ENCODE measurements at regions not wholly inside any gene's neighbourhood (a gene's known extent, or its start where the extent isn't known, plus 50 kb on each side); places are given as distances from the start of the nearest gene placed in this dataset.

DNA sequence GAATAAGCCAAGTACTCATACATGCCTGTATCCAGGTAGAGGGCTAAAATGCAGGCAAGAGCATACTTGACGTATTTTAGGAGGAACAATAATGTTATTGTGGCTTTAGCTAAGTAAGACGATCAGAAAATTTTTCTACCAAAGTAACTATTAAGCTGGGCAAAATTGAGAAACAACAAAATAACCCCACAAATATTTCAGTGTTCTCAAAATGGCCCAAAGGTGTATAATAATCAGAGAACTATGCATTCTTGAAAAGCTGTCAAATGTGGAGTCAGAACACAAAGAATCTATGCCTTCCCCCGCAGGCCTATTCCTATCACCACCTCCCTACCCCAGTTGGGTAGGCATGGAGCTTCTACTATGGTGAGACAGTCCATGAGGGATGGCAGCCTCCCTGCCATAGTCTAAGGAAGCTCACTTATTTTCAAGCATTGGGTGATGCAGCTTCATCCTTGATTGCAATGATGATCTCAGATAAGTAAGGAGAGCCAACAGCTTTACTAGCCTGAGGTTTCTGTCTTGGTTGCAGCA, 1132.5 kb upstream of the SPRY2 start (continued):
- TF ChIP-seq EZH2 (IDR thresholded peaks at IDR 0.05; ENCODE audit: low read depth, unreplicated experiment) (no peak), ZNF114 (CRISPR knock-in tag; IDR thresholded peaks at IDR 0.05) (no peak), CREB1 (CRISPR knock-in tag; IDR thresholded peaks at IDR 0.05; ENCODE audit: low read depth) (no peak), JUNB (IDR thresholded peaks at IDR 0.05; ENCODE audit: unreplicated experiment) (no peak), POLR2AphosphoS5 (IDR thresholded peaks at IDR 0.05; ENCODE audit: low read depth) (no peak), NANOG (IDR thresholded peaks at IDR 0.05; ENCODE audit: borderline replicate concordance) (no peak)
- TF ChIP-seq, protein P1, sequence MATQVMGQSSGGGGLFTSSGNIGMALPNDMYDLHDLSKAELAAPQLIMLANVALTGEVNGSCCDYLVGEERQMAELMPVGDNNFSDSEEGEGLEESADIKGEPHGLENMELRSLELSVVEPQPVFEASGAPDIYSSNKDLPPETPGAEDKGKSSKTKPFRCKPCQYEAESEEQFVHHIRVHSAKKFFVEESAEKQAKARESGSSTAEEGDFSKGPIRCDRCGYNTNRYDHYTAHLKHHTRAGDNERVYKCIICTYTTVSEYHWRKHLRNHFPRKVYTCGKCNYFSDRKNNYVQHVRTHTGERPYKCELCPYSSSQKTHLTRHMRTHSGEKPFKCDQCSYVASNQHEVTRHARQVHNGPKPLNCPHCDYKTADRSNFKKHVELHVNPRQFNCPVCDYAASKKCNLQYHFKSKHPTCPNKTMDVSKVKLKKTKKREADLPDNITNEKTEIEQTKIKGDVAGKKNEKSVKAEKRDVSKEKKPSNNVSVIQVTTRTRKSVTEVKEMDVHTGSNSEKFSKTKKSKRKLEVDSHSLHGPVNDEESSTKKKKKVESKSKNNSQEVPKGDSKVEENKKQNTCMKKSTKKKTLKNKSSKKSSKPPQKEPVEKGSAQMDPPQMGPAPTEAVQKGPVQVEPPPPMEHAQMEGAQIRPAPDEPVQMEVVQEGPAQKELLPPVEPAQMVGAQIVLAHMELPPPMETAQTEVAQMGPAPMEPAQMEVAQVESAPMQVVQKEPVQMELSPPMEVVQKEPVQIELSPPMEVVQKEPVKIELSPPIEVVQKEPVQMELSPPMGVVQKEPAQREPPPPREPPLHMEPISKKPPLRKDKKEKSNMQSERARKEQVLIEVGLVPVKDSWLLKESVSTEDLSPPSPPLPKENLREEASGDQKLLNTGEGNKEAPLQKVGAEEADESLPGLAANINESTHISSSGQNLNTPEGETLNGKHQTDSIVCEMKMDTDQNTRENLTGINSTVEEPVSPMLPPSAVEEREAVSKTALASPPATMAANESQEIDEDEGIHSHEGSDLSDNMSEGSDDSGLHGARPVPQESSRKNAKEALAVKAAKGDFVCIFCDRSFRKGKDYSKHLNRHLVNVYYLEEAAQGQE (IDR thresholded peaks at IDR 0.05; ENCODE audit: unreplicated experiment): no peak

DNA sequence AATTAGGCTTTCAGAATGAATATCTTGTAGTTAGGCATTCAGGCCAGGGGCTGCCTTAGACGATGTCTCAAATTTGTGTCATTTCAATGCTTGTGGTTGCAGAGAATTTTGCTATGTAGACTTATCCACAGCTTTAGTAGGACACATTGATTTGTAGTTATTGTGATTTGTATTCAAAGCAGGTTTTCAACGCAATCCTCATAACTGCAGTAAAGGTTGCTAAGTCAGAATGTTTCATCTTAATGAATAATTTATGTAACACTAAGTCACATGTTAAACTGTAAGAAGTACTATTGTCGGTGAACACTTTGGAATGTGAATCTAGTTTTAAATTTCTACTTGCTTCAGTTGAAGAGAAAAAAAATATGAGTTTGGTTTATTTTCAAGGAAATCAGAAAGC, 1117.2 kb upstream of the SPRY2 start:
- Histone ChIP-seq H3K79me2 (replicated peaks; ENCODE audit: insufficient read depth) (no peaks in the 10 kb centered on the region), H3K4me3 (no peak overlapping the region), H3K4me2 (no peak overlapping the region), H3K4me1 (ENCODE audit: insufficient read depth) (no peaks in the 10 kb centered on the region), H3K36me3 (ENCODE audit: insufficient read depth) (no peaks in the 10 kb centered on the region), H4K20me1 (replicated peaks; ENCODE audit: insufficient read depth) (no peaks in the 10 kb centered on the region), H3K27me3 (ENCODE audit: insufficient read depth) (no peaks in the 10 kb centered on the region), H3F3A (replicated peaks; ENCODE audit: low read depth) (no peaks in the 10 kb centered on the region), H3K9me2 (ENCODE audit: insufficient read depth) (no peaks in the 10 kb centered on the region), H2AFZ (no peak overlapping the region), H3K27ac (ENCODE audit: low read depth) (no peak overlapping the region)
- Mint-ChIP-seq H3K27ac (peak overlapping the region; percentile 32), H3K9me3 (peaks cover 8% of the 10 kb centered on the region; the same call in 1 of the 3 replicates), H3K4me3 (no peak overlapping the region), H3K27me3 (ENCODE audit: insufficient read depth, low read depth, poor library complexity) (no peaks in the 10 kb centered on the region), H3K4me1 (no peaks in the 10 kb centered on the region; the same call in 2 of the 3 replicates), H3K36me3 (ENCODE audit: low read depth) (no peaks in the 10 kb centered on the region)
- ATAC-seq (no peak), DNase-seq (ENCODE audit: low spot score) (no peak)
- no peak for TF ChIP-seq ZNF114 (CRISPR knock-in tag; IDR thresholded peaks at IDR 0.05)

DNA sequence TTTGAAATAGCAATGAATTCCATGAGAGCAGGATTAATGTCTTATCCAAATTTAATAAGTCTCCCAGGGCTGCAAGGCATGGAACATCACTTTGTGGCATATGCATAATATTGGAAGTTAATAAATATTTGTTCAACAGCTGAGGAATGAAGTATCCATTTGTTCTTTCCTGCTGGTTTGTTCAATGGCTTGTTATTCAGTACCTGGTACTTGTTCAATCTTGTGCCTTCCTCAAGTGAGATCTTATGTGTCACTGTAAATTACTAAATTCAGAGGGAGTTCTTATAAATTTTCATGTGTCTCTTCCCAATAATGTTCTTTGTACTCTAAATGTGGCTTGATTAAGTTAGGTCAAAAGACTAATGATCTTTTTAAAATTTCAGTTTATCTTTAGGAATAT, 1105.5 kb upstream of the SPRY2 start:
- Histone ChIP-seq H3K36me3 (ENCODE audit: insufficient read depth) (no peaks in the 10 kb centered on the region), H4K20me1 (replicated peaks; ENCODE audit: insufficient read depth) (no peaks in the 10 kb centered on the region), H3K9me2 (ENCODE audit: insufficient read depth) (no peaks in the 10 kb centered on the region), H3K4me3 (no peak overlapping the region), H3K27me3 (ENCODE audit: insufficient read depth) (no peaks in the 10 kb centered on the region), H3K79me2 (replicated peaks; ENCODE audit: insufficient read depth) (no peaks in the 10 kb centered on the region), H3K4me1 (ENCODE audit: insufficient read depth) (no peaks in the 10 kb centered on the region), H3K4me2 (no peak overlapping the region), H2AFZ (no peak overlapping the region), H3F3A (replicated peaks; ENCODE audit: low read depth) (no peaks in the 10 kb centered on the region), H3K27ac (ENCODE audit: low read depth) (no peak overlapping the region)
- H3K4me3 Mint-ChIP-seq: no peak overlapping the region
- no peaks in the 10 kb centered on the region for H3K27me3 Mint-ChIP-seq (ENCODE audit: insufficient read depth, low read depth, poor library complexity)
- DNase-seq (ENCODE audit: low spot score) (no peak), ATAC-seq (no peak)
- H3K27ac Mint-ChIP-seq: no peak overlapping the region
- no peaks in the 10 kb centered on the region for H3K9me3 Mint-ChIP-seq
- H3K36me3 Mint-ChIP-seq (ENCODE audit: low read depth): no peaks in the 10 kb centered on the region
- no peaks in the 10 kb centered on the region for H3K4me1 Mint-ChIP-seq
- TF ChIP-seq NANOG (IDR thresholded peaks at IDR 0.05; ENCODE audit: borderline replicate concordance) (no peak), ZNF331 (CRISPR knock-in tag; IDR thresholded peaks at IDR 0.05; ENCODE audit: low read depth) (no peak)
- TF ChIP-seq, protein P1 (IDR thresholded peaks at IDR 0.05; ENCODE audit: unreplicated experiment): no peak
- TF ChIP-seq, protein P2, sequence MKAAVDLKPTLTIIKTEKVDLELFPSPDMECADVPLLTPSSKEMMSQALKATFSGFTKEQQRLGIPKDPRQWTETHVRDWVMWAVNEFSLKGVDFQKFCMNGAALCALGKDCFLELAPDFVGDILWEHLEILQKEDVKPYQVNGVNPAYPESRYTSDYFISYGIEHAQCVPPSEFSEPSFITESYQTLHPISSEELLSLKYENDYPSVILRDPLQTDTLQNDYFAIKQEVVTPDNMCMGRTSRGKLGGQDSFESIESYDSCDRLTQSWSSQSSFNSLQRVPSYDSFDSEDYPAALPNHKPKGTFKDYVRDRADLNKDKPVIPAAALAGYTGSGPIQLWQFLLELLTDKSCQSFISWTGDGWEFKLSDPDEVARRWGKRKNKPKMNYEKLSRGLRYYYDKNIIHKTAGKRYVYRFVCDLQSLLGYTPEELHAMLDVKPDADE (IDR thresholded peaks at IDR 0.05): no peak
- TF ChIP-seq, protein P3, sequence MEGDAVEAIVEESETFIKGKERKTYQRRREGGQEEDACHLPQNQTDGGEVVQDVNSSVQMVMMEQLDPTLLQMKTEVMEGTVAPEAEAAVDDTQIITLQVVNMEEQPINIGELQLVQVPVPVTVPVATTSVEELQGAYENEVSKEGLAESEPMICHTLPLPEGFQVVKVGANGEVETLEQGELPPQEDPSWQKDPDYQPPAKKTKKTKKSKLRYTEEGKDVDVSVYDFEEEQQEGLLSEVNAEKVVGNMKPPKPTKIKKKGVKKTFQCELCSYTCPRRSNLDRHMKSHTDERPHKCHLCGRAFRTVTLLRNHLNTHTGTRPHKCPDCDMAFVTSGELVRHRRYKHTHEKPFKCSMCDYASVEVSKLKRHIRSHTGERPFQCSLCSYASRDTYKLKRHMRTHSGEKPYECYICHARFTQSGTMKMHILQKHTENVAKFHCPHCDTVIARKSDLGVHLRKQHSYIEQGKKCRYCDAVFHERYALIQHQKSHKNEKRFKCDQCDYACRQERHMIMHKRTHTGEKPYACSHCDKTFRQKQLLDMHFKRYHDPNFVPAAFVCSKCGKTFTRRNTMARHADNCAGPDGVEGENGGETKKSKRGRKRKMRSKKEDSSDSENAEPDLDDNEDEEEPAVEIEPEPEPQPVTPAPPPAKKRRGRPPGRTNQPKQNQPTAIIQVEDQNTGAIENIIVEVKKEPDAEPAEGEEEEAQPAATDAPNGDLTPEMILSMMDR (conservative IDR thresholded peaks at IDR 0.05; ENCODE audit: low read depth in 2 of 2): no peak
